Activated CD8-positive, alpha-beta T cell treated with anti-CD3 and anti-CD28 coated beads for 36 hours (primary cell): ENCODE measurements at regions not wholly inside any gene's neighbourhood (a gene's known extent, or its start where the extent isn't known, plus 50 kb on each side); places are given as distances from the start of the nearest gene placed in this dataset.

Source experiments
- ATAC-seq: fragments of 200-7000 bp; cut with Tn5 transposase; one replicate; pipeline ENCODE4 v1.10.0; 2021; ENCODE audit warnings: mild to moderate bottlenecking, moderate library complexity
- CTCF ChIA-PET: fragments of 350-600 bp; sonication (Branson Sonifier 250); formaldehyde crosslinking; loops from one replicate; lab custom pipeline; 2021; ENCODE audit warnings: antibody characterized with exemption; lab: Charles Lee
- POLR2A ChIA-PET: fragments of 350-600 bp; sonication (Branson Sonifier 250); formaldehyde crosslinking; loops from one replicate; lab custom pipeline; 2021; ENCODE audit warnings: antibody characterized with exemption; lab: Charles Lee
- DNase-seq: peaks from one replicate; pipeline ENCODE4 v3.0.0-alpha.2; 2020
- H3K27ac Mint-ChIP-seq: one replicate; pipeline ENCODE4 v1.8.0; 2021; ENCODE audit warnings: mild to moderate bottlenecking, mixed read lengths
- H3K27me3 Mint-ChIP-seq: one replicate; pipeline ENCODE4 v1.8.0; 2021; ENCODE audit warnings: mixed read lengths
- H3K36me3 Mint-ChIP-seq: one replicate; pipeline ENCODE4 v1.8.0; 2021; ENCODE audit warnings: low read depth, mixed read lengths
- H3K4me1 Mint-ChIP-seq: one replicate; pipeline ENCODE4 v1.8.0; 2021; ENCODE audit warnings: low read depth, mixed read lengths
- H3K4me3 Mint-ChIP-seq: one replicate; pipeline ENCODE4 v1.8.0; 2021; ENCODE audit warnings: mild to moderate bottlenecking, moderate library complexity, mixed read lengths
- H3K9me3 Mint-ChIP-seq: one replicate; pipeline ENCODE4 v1.8.0; 2021; ENCODE audit warnings: mixed read lengths
- intact Hi-C: fragments of 100-400 bp; cut with micrococcal nuclease; formaldehyde crosslinking; loops from one replicate; pipeline ENCODE4 v1.10.0; 2022
- TF ChIP-seq, protein P1 (sequence below): fragments of 200-600 bp; IDR thresholded peaks from one replicate; pipeline ENCODE4 v1.8.0; 2022; ENCODE audit warnings: antibody characterized with exemption, mild to moderate bottlenecking

GRCh38 chr7:41085244-41085643, 617.6 kb downstream of the INHBA start:
- H3K4me1 Mint-ChIP-seq: no peaks in the 10 kb centered on the region
- H3K36me3 Mint-ChIP-seq: no peaks in the 10 kb centered on the region
- ATAC-seq (no peak), DNase-seq (no peak)
- H3K4me3 Mint-ChIP-seq: no peak overlapping the region
- no peak overlapping the region for H3K27ac Mint-ChIP-seq
- TF ChIP-seq, protein P1, sequence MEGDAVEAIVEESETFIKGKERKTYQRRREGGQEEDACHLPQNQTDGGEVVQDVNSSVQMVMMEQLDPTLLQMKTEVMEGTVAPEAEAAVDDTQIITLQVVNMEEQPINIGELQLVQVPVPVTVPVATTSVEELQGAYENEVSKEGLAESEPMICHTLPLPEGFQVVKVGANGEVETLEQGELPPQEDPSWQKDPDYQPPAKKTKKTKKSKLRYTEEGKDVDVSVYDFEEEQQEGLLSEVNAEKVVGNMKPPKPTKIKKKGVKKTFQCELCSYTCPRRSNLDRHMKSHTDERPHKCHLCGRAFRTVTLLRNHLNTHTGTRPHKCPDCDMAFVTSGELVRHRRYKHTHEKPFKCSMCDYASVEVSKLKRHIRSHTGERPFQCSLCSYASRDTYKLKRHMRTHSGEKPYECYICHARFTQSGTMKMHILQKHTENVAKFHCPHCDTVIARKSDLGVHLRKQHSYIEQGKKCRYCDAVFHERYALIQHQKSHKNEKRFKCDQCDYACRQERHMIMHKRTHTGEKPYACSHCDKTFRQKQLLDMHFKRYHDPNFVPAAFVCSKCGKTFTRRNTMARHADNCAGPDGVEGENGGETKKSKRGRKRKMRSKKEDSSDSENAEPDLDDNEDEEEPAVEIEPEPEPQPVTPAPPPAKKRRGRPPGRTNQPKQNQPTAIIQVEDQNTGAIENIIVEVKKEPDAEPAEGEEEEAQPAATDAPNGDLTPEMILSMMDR: no peak
- H3K27me3 Mint-ChIP-seq: no peaks in the 10 kb centered on the region
- ChIA-PET POLR2A (no interaction called here), CTCF (no interaction called here)
- no peaks in the 10 kb centered on the region for H3K9me3 Mint-ChIP-seq
- intact Hi-C loops: no loop called here

- DNase-seq (no peak), ATAC-seq (no peak)
- Mint-ChIP-seq H3K9me3 (no peaks in the 10 kb centered on the region), H3K36me3 (no peaks in the 10 kb centered on the region), H3K27me3 (no peaks in the 10 kb centered on the region), H3K4me3 (no peak overlapping the region), H3K27ac (no peak overlapping the region), H3K4me1 (no peaks in the 10 kb centered on the region)
- TF ChIP-seq, protein P1: no peak
- ChIA-PET POLR2A (no interaction called here), CTCF (no interaction called here)
- intact Hi-C loops: no loop called here
Measured at GRCh38 chr7:41084381-41084780, 618.5 kb downstream of the INHBA start.

GRCh38 chr7:41069635-41070034, 633.3 kb downstream of the INHBA start:
- H3K27ac Mint-ChIP-seq: no peak overlapping the region
- DNase-seq (no peak), ATAC-seq (no peak)
- TF ChIP-seq, protein P1: no peak
- H3K4me1 Mint-ChIP-seq: no peaks in the 10 kb centered on the region
- POLR2A ChIA-PET: no interaction called here
- intact Hi-C loops: no loop called here
- H3K4me3 Mint-ChIP-seq: no peak overlapping the region
- H3K9me3 Mint-ChIP-seq: no peaks in the 10 kb centered on the region
- H3K36me3 Mint-ChIP-seq: no peaks in the 10 kb centered on the region
- CTCF ChIA-PET: no interaction called here
- no peaks in the 10 kb centered on the region for H3K27me3 Mint-ChIP-seq

DNA sequence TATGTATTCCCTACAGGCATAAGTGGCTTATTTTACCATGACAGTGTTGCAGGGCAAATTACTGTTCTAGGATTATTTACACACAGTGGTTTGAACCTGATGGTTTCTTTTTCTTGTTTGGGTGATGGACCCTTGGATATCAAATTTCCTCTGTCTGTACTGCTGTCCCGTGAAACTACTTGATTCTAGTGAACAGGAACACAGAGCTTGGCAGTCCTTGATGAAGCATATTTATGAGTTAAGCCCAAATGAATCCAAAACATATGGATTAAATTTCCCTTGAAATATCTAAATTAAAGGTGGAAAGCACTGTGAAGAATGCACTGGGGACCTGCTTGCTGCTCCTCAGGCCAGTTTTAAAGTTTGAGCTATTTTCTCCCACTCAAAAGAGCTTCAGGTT, 635.3 kb downstream of the INHBA start:
- Mint-ChIP-seq H3K4me1 (no peaks in the 10 kb centered on the region), H3K36me3 (no peaks in the 10 kb centered on the region), H3K27ac (no peak overlapping the region), H3K27me3 (no peaks in the 10 kb centered on the region), H3K9me3 (no peaks in the 10 kb centered on the region), H3K4me3 (no peak overlapping the region)
- TF ChIP-seq, protein P1: no peak
- DNase-seq (no peak), ATAC-seq (no peak)
- intact Hi-C loops: no loop called here
- POLR2A ChIA-PET: no interaction called here
- CTCF ChIA-PET: no interaction called here

- Mint-ChIP-seq H3K27me3 (no peaks in the 10 kb centered on the region), H3K4me3 (no peak overlapping the region), H3K27ac (no peak overlapping the region), H3K36me3 (no peaks in the 10 kb centered on the region), H3K9me3 (no peaks in the 10 kb centered on the region), H3K4me1 (no peaks in the 10 kb centered on the region)
- ChIA-PET CTCF (no interaction called here), POLR2A (no interaction called here)
- ATAC-seq: no peak
- no peak for DNase-seq
- TF ChIP-seq, protein P1: no peak
- intact Hi-C loops: no loop called here
Measured at GRCh38 chr7:41065663-41066062, 637.2 kb downstream of the INHBA start.
